EL (cell line): ENCODE measurements at regions not wholly inside any gene's neighbourhood (a gene's known extent, or its start where the extent isn't known, plus 50 kb on each side); places are given as distances from the start of the nearest gene placed in this dataset.
"Not testable (repeated sequence)": the region's sequence is repeated elsewhere in the genome, so short reads cannot be mapped to it uniquely, and the experiment has no call there.

Source experiments
- DNase-seq: peaks from one replicate; pipeline ENCODE4 v3.0.0-alpha.2; 2016

- no peak for DNase-seq
These were observed 555.8 kb upstream of the C16orf82 start for GRCh38 chr16:26510924-26511323.

GRCh38 chr16:26511463-26511862, 555.3 kb upstream of the C16orf82 start:
- DNase-seq = no peak

GRCh38 chr16:26521626-26522025, 545.1 kb upstream of the C16orf82 start:
- DNase-seq = no peak

GRCh38 chr16:26524281-26524680, 542.4 kb upstream of the C16orf82 start:
- DNase-seq = no peak

GRCh38 chr16:26524846-26525245, 541.9 kb upstream of the C16orf82 start:
- no peak for DNase-seq

- no peak for DNase-seq
These were observed 540.9 kb upstream of the C16orf82 start for GRCh38 chr16:26525856-26526255.

GRCh38 chr16:26526633-26527032, 540.1 kb upstream of the C16orf82 start:
- DNase-seq = no peak

- DNase-seq = no peak
These were observed 536.0 kb upstream of the C16orf82 start for GRCh38 chr16:26530584-26531289.

- DNase-seq = no peak
These were observed 535.4 kb upstream of the C16orf82 start for GRCh38 chr16:26531290-26531730.

GRCh38 chr16:26532456-26532855, 534.3 kb upstream of the C16orf82 start:
- DNase-seq = no peak

- DNase-seq = no peak
These were observed 524.5 kb upstream of the C16orf82 start for GRCh38 chr16:26542198-26542597.

GRCh38 chr16:26546573-26546972, 520.2 kb upstream of the C16orf82 start:
- no peak for DNase-seq

- DNase-seq = no peak
These were observed 519.0 kb upstream of the C16orf82 start for GRCh38 chr16:26547681-26548080.

GRCh38 chr16:26550111-26550610, 516.6 kb upstream of the C16orf82 start:
- no peak for DNase-seq

GRCh38 chr16:26554030-26554429, 512.7 kb upstream of the C16orf82 start:
- DNase-seq = no peak

GRCh38 chr16:26561303-26561702, 505.4 kb upstream of the C16orf82 start:
- DNase-seq = no peak

GRCh38 chr16:26563018-26563417, 503.7 kb upstream of the C16orf82 start:
- no peak for DNase-seq

GRCh38 chr16:26567356-26567755, 499.4 kb upstream of the C16orf82 start:
- no peak for DNase-seq

- no peak for DNase-seq
These were observed 496.9 kb upstream of the C16orf82 start for GRCh38 chr16:26569793-26570192.

- no peak for DNase-seq
These were observed 488.0 kb upstream of the C16orf82 start for GRCh38 chr16:26578748-26579147.

- DNase-seq = no peak
These were observed 482.9 kb upstream of the C16orf82 start for GRCh38 chr16:26583803-26584202.

GRCh38 chr16:26593700-26594099, 473.0 kb upstream of the C16orf82 start:
- DNase-seq = no peak

GRCh38 chr16:26594666-26595065, 472.1 kb upstream of the C16orf82 start:
- DNase-seq = no peak

GRCh38 chr16:26595199-26595598, 471.5 kb upstream of the C16orf82 start:
- DNase-seq = no peak

- DNase-seq = not testable (repeated sequence)
These were observed 470.7 kb upstream of the C16orf82 start for GRCh38 chr16:26596033-26596432.
